PC-3 (cell line): ENCODE measurements at regions not wholly inside any gene's neighbourhood (a gene's known extent, or its start where the extent isn't known, plus 50 kb on each side); places are given as distances from the start of the nearest gene placed in this dataset.

ENCODE experiments used
- EZH2 ChIP-seq: fragments of 300-600 bp; sonication (generic); IDR thresholded peaks from one replicate; pipeline ENCODE4 v1.6.1; 2017; ENCODE audit warnings: antibody characterized with exemption, mild to moderate bottlenecking, low read length; ENCODE audit not compliant: unreplicated experiment
- TF ChIP-seq, protein P1 (sequence below): fragments of 300-600 bp; sonication (generic); conservative IDR thresholded peaks from 2 replicates; pipeline ENCODE4 v1.5.1; 2017; ENCODE audit warnings: antibody characterized with exemption, low read depth, mild to moderate bottlenecking, low read length

- TF ChIP-seq, protein P1, sequence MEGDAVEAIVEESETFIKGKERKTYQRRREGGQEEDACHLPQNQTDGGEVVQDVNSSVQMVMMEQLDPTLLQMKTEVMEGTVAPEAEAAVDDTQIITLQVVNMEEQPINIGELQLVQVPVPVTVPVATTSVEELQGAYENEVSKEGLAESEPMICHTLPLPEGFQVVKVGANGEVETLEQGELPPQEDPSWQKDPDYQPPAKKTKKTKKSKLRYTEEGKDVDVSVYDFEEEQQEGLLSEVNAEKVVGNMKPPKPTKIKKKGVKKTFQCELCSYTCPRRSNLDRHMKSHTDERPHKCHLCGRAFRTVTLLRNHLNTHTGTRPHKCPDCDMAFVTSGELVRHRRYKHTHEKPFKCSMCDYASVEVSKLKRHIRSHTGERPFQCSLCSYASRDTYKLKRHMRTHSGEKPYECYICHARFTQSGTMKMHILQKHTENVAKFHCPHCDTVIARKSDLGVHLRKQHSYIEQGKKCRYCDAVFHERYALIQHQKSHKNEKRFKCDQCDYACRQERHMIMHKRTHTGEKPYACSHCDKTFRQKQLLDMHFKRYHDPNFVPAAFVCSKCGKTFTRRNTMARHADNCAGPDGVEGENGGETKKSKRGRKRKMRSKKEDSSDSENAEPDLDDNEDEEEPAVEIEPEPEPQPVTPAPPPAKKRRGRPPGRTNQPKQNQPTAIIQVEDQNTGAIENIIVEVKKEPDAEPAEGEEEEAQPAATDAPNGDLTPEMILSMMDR, result no peak
- TF ChIP-seq EZH2, result no peak
Measured at GRCh38 chrX:7996851-7997250, 69.6 kb upstream of the PNPLA4 start.
